B cell (primary cell): ENCODE measurements at regions not wholly inside any gene's neighbourhood (a gene's known extent, or its start where the extent isn't known, plus 50 kb on each side); places are given as distances from the start of the nearest gene placed in this dataset.

ENCODE experiments used
- ATAC-seq: fragments of 200-7000 bp; cut with Tn5 transposase; one replicate; pipeline ENCODE4 v1.10.0; 2021; ENCODE audit warnings: low read depth, mild to moderate bottlenecking, moderate number of reproducible peaks, moderate library complexity
- CTCF ChIA-PET: fragments of 350-600 bp; sonication (Branson Sonifier 250); formaldehyde crosslinking; loops from one replicate; lab custom pipeline; 2021; ENCODE audit warnings: antibody characterized with exemption, inconsistent platforms; lab: Charles Lee
- POLR2A ChIA-PET: fragments of 350-600 bp; sonication (Branson Sonifier 250); formaldehyde crosslinking; loops from one replicate; lab custom pipeline; 2021; ENCODE audit warnings: antibody characterized with exemption; lab: Charles Lee
- DNase-seq: peaks from one replicate; pipeline ENCODE4 v3.0.0; 2013
- H2AFZ ChIP-seq: 2 replicates; pipeline ENCODE4 v1.6.1; 2012; ENCODE audit warnings: mild to moderate bottlenecking, low read depth, low read length; ENCODE audit not compliant: insufficient read depth, poor library complexity, severe bottlenecking
- H3K27ac ChIP-seq, 2 donors: 1 replicate in 1 of 2; 2 replicates in 1 of 2; pipeline ENCODE4 v1.5.1; 2012 to 2013; ENCODE audit warnings: low read length in 2 of 2, mild to moderate bottlenecking in 2 of 2, moderate library complexity in 1 of 2
- H3K27me3 ChIP-seq, 4 experiments: fragments of 200-600 bp in 1 of 4; sonication (generic) in 1 of 4; replicated peaks in 1 of 4; 1 replicate in 2 of 4; 2 replicates in 2 of 4; pipeline versions ENCODE4 v1.6.1 to v1.7.0; 2013 to 2016; ENCODE audit warnings: low read length in 3 of 4, mild to moderate bottlenecking in 2 of 4, mixed read lengths in 1 of 4, moderate library complexity in 1 of 4; ENCODE audit not compliant: insufficient read depth in 4 of 4, control insufficient read depth in 3 of 4; ENCODE audit errors: control extremely low read depth in 1 of 4
- H3K36me3 ChIP-seq, 2 experiments: replicated peaks in 1 of 2; 1 replicate in 1 of 2; 2 replicates in 1 of 2; pipeline versions ENCODE4 v1.6.1 to v1.7.1; 2013; ENCODE audit warnings: low read length in 1 of 2; ENCODE audit not compliant: insufficient read depth in 2 of 2, control insufficient read depth in 1 of 2; ENCODE audit errors: control extremely low read depth in 1 of 2, extremely low read depth in 1 of 2
- H3K4me1 ChIP-seq, 2 donors: fragments of 200-600 bp in 1 of 2; sonication (generic) in 1 of 2; 1 replicate in 1 of 2; 2 replicates in 1 of 2; pipeline versions ENCODE4 v1.5.1 to v1.6.1; 2013 to 2017; ENCODE audit warnings: low read length in 2 of 2; ENCODE audit not compliant: control insufficient read depth in 2 of 2, insufficient read depth in 2 of 2
- H3K4me2 ChIP-seq: replicated peaks from 2 replicates; pipeline ENCODE3; 2012; ENCODE audit warnings: mild to moderate bottlenecking, low read depth, low read length; ENCODE audit not compliant: poor library complexity, severe bottlenecking
- H3K4me3 ChIP-seq, 5 experiments: fragments of 200-600 bp in 1 of 5; sonication (generic) in 1 of 5; 1 replicate in 3 of 5; 2 replicates in 2 of 5; pipeline versions ENCODE4 v1.5.1 to v1.7.0; 2011 to 2016; ENCODE audit warnings: low read length in 4 of 5, mild to moderate bottlenecking in 4 of 5, low read depth in 2 of 5, control low read depth in 1 of 5, moderate library complexity in 1 of 5; ENCODE audit not compliant: insufficient read depth in 1 of 5; ENCODE audit errors: control extremely low read depth in 1 of 5, extremely low read depth in 1 of 5
- H3K79me2 ChIP-seq: fragments of 200-600 bp; sonication (generic); one replicate; pipeline ENCODE4 v1.6.0; 2016; ENCODE audit warnings: low read length; ENCODE audit not compliant: control insufficient read depth, insufficient read depth
- H3K9ac ChIP-seq: fragments of 200-600 bp; sonication (generic); 2 replicates; pipeline ENCODE4 v1.6.1; 2017; ENCODE audit warnings: mild to moderate bottlenecking, low read length, moderate library complexity
- H3K9me3 ChIP-seq, 3 donors: one replicate each; pipeline versions ENCODE4 v1.6.1 to v1.7.1; 2013; ENCODE audit warnings: low read length in 2 of 3; ENCODE audit not compliant: control insufficient read depth in 2 of 3, insufficient read depth in 1 of 3; ENCODE audit errors: control extremely low read depth in 1 of 3
- H4K20me1 ChIP-seq: 2 replicates; pipeline ENCODE4 v1.6.0; 2012; ENCODE audit warnings: mild to moderate bottlenecking, low read length; ENCODE audit not compliant: insufficient read depth, control insufficient read depth, poor library complexity, severe bottlenecking
- H3K27ac Mint-ChIP-seq: one replicate; pipeline ENCODE4 v1.8.0; 2021; ENCODE audit warnings: mixed read lengths
- H3K27me3 Mint-ChIP-seq: one replicate; pipeline ENCODE4 v1.8.0; 2021; ENCODE audit warnings: mixed read lengths
- H3K4me1 Mint-ChIP-seq: one replicate; pipeline ENCODE4 v1.8.0; 2021; ENCODE audit warnings: mixed read lengths
- H3K4me3 Mint-ChIP-seq: one replicate; pipeline ENCODE4 v1.8.0; 2021; ENCODE audit warnings: mixed read lengths
- H3K9me3 Mint-ChIP-seq: one replicate; pipeline ENCODE4 v1.8.0; 2022; ENCODE audit warnings: mixed read lengths; ENCODE audit not compliant: insufficient read depth
- CTCF ChIP-seq: fragments of 200-600 bp; IDR thresholded peaks from one replicate; pipeline ENCODE4 v1.8.0; 2022; ENCODE audit warnings: antibody characterized with exemption, mild to moderate bottlenecking
- EZH2 ChIP-seq: IDR thresholded peaks from 2 replicates; pipeline ENCODE4 v1.6.1; 2012; ENCODE audit warnings: borderline replicate concordance, low read depth, mild to moderate bottlenecking, moderate library complexity, low read length; ENCODE audit not compliant: insufficient read depth, poor library complexity, severe bottlenecking
- WGBS: methylation state at CpG from one replicate; pipeline ENCODE4 v1.1.5; 2013; ENCODE audit warnings: missing lambda C conversion rate; ENCODE audit not compliant: insufficient coverage; 5-methylcytosine and 5-hydroxymethylcytosine counted together
- intact Hi-C: fragments of 100-400 bp; cut with micrococcal nuclease; formaldehyde crosslinking; loops from one replicate; pipeline ENCODE4 v1.10.0; 2022

DNA sequence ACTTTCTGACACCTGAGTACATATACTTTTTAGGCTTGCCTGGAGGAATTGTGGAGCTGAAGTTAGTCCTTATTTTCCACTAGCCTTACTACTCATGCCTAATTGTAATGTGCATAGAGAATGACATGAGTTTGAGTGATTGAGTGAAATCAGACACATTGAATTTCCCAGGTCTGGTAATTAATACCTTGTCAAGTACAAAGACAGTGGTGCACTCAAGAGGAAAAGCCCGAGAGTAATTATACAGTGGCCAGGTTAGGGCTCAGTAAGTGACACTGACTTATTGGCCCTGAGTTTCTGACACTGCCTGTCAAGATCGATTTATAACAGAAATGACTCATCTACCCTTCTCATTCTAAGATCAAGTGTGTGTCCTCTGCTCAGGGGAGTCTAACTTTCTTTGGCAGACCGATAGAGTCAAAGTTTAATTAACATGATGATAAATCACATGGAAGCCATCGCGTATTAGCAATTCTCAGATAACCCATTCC, 288.3 kb downstream of the TPBG start:
- Mint-ChIP-seq H3K4me3 (no peak overlapping the region), H3K4me1 (no peaks in the 10 kb centered on the region), H3K27me3 (no peaks in the 10 kb centered on the region), H3K9me3 (no peaks in the 10 kb centered on the region), H3K27ac (no peak overlapping the region)
- Histone ChIP-seq H2AFZ (no peak overlapping the region), H3K36me3 (no peaks in the 10 kb centered on the region), H4K20me1 (no peaks in the 10 kb centered on the region), H3K79me2 (no peaks in the 10 kb centered on the region), H3K27me3 (no peaks in the 10 kb centered on the region), H3K4me2 (no peak overlapping the region), H3K9me3 (no peaks in the 10 kb centered on the region), H3K27ac (no peak overlapping the region), H3K9ac (no peak overlapping the region), H3K4me1 (no peaks in the 10 kb centered on the region), H3K4me3 (no peak overlapping the region)
- ATAC-seq (no peak), DNase-seq (no peak)
- ChIA-PET CTCF (no interaction called here), POLR2A (no interaction called here)
- no peak for TF ChIP-seq EZH2
- no peak for TF ChIP-seq CTCF
- 100% methylated on average over 1 of the region's 5 CpGs for WGBS
- intact Hi-C loops: no loop called here

- Mint-ChIP-seq H3K4me3 (no peak overlapping the region), H3K9me3 (peaks cover 12% of the 10 kb centered on the region), H3K27ac (no peak overlapping the region), H3K4me1 (no peaks in the 10 kb centered on the region), H3K27me3 (no peaks in the 10 kb centered on the region)
- H3K27me3 ChIP-seq: no peaks in the 10 kb centered on the region
- ChIA-PET CTCF (no interaction called here), POLR2A (no interaction called here)
- H2AFZ ChIP-seq: no peak overlapping the region
- no peak overlapping the region for H3K4me2 ChIP-seq
- H3K79me2 ChIP-seq: no peaks in the 10 kb centered on the region
- intact Hi-C loops: no loop called here
- DNase-seq: no peak
- no peak overlapping the region for H3K9ac ChIP-seq
- H3K36me3 ChIP-seq: no peaks in the 10 kb centered on the region
- TF ChIP-seq EZH2: no peak
- TF ChIP-seq CTCF: no peak
- no peak overlapping the region for H3K4me3 ChIP-seq
- H3K9me3 ChIP-seq: peaks cover 0 to 9% (median 0%) of the 10 kb centered on the region in 3 donors
- no peaks in the 10 kb centered on the region for H4K20me1 ChIP-seq
- no peaks in the 10 kb centered on the region for H3K4me1 ChIP-seq
- ATAC-seq: no peak
- WGBS: no CpG with 5 or more reads among the region's 2 CpGs
- no peak overlapping the region for H3K27ac ChIP-seq
Observed at GRCh38 chr6:82679232-82679631, 315.6 kb downstream of the TPBG start.
